BJ (cell line): ENCODE measurements at regions not wholly inside any gene's neighbourhood (a gene's known extent, or its start where the extent isn't known, plus 50 kb on each side); places are given as distances from the start of the nearest gene placed in this dataset.

ENCODE experiments used
- CTCF ChIA-PET: fragments of 350-600 bp; formaldehyde crosslinking; extraction: SDS; loops from one replicate; lab custom pipeline; 2021; ENCODE audit warnings: antibody characterized with exemption, inconsistent platforms; lab: Yijun Ruan, JAX
- POLR2A ChIA-PET: fragments of 300-600 bp; sonication (Branson Sonifier 250); formaldehyde crosslinking; extraction: SDS; loops from one replicate; lab custom pipeline; 2021; ENCODE audit warnings: antibody characterized with exemption; lab: Charles Lee
- DNase-seq: peaks from one replicate; pipeline ENCODE4 v3.0.0-alpha.2; 2011; ENCODE audit warnings: low read depth
- H3K27me3 ChIP-seq: 2 replicates; pipeline ENCODE4 v1.6.0; 2011; ENCODE audit warnings: low read length; ENCODE audit not compliant: control insufficient read depth, insufficient read depth
- H3K36me3 ChIP-seq: 2 replicates; pipeline ENCODE4 v1.5.1; 2011; ENCODE audit warnings: low read length; ENCODE audit not compliant: control insufficient read depth, insufficient read depth
- H3K4me3 ChIP-seq: 2 replicates; pipeline ENCODE4 v1.5.1; 2011; ENCODE audit warnings: low read depth, mild to moderate bottlenecking, control low read depth, low read length
- TF ChIP-seq, protein P1 (sequence below): IDR thresholded peaks from 2 replicates; pipeline ENCODE4 v1.5.1; 2011; ENCODE audit warnings: low read depth, mild to moderate bottlenecking, control low read depth, inconsistent platforms, low read length, moderate library complexity; ENCODE audit not compliant: insufficient read depth

GRCh38 chr20:50356525-50356885 lies 153.7 kb upstream of the PTPN1 start:
- POLR2A ChIA-PET, result no interaction called here
- peaks cover 1% of the 10 kb centered on the region; the same call in 1 of the 2 replicates for H3K27me3 ChIP-seq
- DNase-seq, result no peak
- no peaks in the 10 kb centered on the region for H3K36me3 ChIP-seq
- no peak overlapping the region for H3K4me3 ChIP-seq
- TF ChIP-seq, protein P1, sequence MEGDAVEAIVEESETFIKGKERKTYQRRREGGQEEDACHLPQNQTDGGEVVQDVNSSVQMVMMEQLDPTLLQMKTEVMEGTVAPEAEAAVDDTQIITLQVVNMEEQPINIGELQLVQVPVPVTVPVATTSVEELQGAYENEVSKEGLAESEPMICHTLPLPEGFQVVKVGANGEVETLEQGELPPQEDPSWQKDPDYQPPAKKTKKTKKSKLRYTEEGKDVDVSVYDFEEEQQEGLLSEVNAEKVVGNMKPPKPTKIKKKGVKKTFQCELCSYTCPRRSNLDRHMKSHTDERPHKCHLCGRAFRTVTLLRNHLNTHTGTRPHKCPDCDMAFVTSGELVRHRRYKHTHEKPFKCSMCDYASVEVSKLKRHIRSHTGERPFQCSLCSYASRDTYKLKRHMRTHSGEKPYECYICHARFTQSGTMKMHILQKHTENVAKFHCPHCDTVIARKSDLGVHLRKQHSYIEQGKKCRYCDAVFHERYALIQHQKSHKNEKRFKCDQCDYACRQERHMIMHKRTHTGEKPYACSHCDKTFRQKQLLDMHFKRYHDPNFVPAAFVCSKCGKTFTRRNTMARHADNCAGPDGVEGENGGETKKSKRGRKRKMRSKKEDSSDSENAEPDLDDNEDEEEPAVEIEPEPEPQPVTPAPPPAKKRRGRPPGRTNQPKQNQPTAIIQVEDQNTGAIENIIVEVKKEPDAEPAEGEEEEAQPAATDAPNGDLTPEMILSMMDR, result no peak
- CTCF ChIA-PET, result interaction anchor here (2.0 kb wide), 1 partner anchor 9 kb away, joined by 4 read pairs; no protein-coding TSS in a partner anchor

GRCh38 chr20:50356962-50357782 lies 153.0 kb upstream of the PTPN1 start:
- peaks cover 1% of the 10 kb centered on the region; the same call in 1 of the 2 replicates for H3K27me3 ChIP-seq
- ChIA-PET POLR2A (no interaction called here), CTCF (interaction anchor here (2.0 kb wide), 1 partner anchor 10 kb away, joined by 4 read pairs; no protein-coding TSS in a partner anchor)
- H3K36me3 ChIP-seq, result no peaks in the 10 kb centered on the region
- no peak for DNase-seq
- TF ChIP-seq, protein P1, result no peak
- no peak overlapping the region for H3K4me3 ChIP-seq

- peaks cover 1% of the 10 kb centered on the region; the same call in 1 of the 2 replicates for H3K27me3 ChIP-seq
- CTCF ChIA-PET, result interaction anchor here (2.0 kb wide), 1 partner anchor 11 kb away, joined by 4 read pairs; no protein-coding TSS in a partner anchor
- no peak overlapping the region for H3K4me3 ChIP-seq
- no peaks in the 10 kb centered on the region for H3K36me3 ChIP-seq
- TF ChIP-seq, protein P1, result no peak
- POLR2A ChIA-PET, result no interaction called here
- no peak for DNase-seq
Measured at GRCh38 chr20:50357783-50358161, 152.4 kb upstream of the PTPN1 start.

DNA sequence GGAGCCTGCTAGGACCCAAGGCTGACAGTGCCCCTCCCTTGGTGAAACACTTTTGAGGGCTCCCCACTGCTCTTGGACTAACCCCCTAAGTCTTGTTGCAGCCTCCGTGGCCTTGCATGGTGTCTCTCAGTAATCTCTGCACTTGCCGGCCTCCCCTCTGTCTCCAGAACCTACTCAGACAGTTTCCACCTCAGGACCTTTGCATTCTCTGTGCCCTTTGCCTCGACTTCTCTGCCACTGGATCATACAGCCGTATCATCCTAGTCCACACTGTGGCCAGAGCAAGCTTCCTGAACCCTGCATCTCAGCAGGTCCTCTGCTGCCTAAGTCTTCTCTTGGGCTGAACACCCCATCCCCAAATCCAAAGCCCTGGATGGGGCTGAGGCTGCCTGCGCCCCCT lies 152.0 kb upstream of the PTPN1 start:
- CTCF ChIA-PET, result interaction anchor here (2.0 kb wide), 1 partner anchor 11 kb away, joined by 4 read pairs; no protein-coding TSS in a partner anchor
- peaks cover 1% of the 10 kb centered on the region; the same call in 1 of the 2 replicates for H3K27me3 ChIP-seq
- no peak overlapping the region for H3K4me3 ChIP-seq
- DNase-seq, result no peak
- TF ChIP-seq, protein P1, result no peak
- no peaks in the 10 kb centered on the region for H3K36me3 ChIP-seq
- POLR2A ChIA-PET, result no interaction called here

DNA sequence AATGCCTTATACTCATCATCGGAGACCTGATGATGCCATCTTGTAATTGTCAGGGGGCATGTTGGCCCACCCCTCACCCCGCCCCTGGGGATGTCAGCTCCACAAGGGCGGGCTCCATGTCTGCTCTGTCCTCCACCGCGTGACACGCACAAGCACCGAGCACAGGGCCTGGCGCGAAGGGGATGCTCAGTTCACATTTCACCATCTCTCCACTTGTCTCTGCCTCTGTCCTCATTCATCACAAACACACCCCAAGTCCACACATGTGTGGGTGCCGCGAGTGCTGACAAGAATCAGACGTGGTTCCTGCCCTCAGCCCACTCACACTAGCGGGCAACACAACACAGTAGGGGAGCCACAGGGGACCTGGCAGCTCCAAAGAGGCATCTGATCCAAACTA lies 151.2 kb upstream of the PTPN1 start:
- TF ChIP-seq, protein P1, result no peak
- Histone ChIP-seq H3K36me3 (no peaks in the 10 kb centered on the region), H3K4me3 (no peak overlapping the region), H3K27me3 (peaks cover 6% of the 10 kb centered on the region)
- ChIA-PET CTCF (interaction anchor here (0.6 kb wide), 1 partner anchor 75 kb away, joined by 3 read pairs; no protein-coding TSS in a partner anchor), POLR2A (no interaction called here)
- DNase-seq, result no peak
